Dermis microvascular lymphatic vessel endothelial cell (primary cell): ENCODE measurements at regions not wholly inside any gene's neighbourhood (a gene's known extent, or its start where the extent isn't known, plus 50 kb on each side); places are given as distances from the start of the nearest gene placed in this dataset.

ENCODE experiments used
- DNase-seq, 2 donors: peaks; one replicate each; pipeline versions ENCODE4 v3.0.0 to v3.0.0-alpha.2; 2010; ENCODE audit warnings: low read depth in 2 of 2

DNA sequence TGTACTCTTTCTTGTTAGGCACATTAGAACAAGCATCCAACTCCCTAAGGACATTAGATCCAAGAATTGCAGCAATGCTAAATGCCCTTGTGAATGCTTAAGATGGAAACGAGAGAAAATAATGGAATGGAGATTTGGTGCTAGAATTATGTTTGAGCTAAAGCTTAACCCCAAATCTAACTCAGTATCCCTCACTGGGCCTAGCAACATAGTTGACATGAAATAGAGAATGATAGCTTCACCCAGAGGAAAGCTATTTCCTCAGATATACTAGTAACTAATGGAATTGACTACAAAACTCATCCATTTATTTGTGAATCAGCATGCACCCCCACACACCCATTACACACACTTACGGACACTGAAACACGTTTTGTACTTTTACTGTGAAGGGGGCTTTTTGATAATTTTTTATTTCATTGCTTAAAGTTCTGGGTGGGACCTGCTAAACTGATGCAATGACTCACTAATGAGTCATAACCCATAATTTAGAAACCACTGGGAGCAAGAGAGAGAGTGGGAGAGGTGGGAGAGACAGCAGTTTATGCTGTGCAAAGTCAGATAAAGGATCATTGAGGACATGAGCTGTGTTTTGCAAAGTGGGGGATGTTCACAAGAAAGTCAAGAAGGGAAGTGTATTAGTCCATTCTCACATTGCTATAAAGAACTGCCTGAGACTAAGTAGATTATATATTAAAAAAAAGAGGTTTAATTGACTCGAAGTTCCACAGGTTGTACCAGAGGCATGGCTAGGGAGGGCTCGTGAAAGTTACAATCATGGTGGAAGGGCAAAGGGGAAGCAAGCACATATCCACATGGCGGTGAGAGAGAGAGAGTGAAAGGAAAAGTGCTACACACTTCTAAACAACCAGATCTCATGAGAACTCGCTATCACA lies 382.7 kb downstream of the SFMBT2 start:
- DNase-seq = no peak

DNA sequence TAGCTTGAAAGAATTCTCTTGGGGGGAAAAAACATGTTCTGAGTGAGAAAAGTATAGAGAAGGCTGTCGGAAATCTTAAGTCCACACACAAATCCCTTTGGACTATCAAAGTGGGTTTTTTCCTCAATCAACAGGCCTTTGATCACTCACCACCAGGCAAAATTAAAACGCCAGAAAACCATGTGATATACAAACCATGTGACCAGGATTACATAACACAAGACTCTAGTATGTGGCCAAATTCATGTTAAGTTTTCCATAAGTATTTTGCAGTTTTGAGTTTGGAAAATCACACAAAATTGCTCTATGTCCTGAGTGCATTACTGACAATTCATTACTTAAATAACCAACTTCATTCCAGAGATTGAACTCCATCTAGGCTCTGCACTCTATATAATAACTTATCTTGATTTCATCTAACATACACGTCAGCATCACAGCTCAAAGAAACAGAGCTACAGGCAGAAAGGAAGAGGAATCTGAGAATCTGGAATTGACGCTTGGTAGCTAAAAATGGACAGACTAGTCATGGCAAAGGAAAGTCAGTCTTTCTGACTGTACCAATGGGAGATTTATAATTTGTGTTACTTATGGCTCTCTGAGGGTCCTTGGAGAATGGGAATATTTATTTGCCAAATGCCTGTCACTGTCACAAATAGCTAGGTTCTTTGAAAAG lies 383.5 kb downstream of the SFMBT2 start:
- DNase-seq = no peak

GRCh38 chr10:7026818-7027217 lies 384.0 kb downstream of the SFMBT2 start:
- no peak for DNase-seq

GRCh38 chr10:7025296-7025695 lies 385.5 kb downstream of the SFMBT2 start:
- no peak for DNase-seq

DNA sequence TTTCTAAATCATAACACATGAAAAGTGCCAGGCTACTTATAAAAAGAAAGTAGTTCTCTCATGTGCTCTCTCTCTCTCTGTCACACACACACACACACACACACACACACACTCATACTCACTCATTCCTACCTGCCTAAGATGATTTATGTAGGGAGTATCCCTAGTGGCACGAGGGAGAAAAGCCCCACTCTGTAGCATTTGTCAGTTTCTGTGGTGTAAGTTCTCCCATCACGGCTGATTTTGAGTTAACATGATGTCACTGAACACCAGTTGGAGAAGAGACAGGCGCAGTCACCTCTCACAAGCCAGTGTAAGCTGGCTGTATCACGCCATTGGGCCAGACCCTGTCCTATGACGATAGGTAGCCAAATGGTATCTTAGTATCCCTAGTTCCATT lies 395.4 kb downstream of the SFMBT2 start:
- no peak for DNase-seq

DNA sequence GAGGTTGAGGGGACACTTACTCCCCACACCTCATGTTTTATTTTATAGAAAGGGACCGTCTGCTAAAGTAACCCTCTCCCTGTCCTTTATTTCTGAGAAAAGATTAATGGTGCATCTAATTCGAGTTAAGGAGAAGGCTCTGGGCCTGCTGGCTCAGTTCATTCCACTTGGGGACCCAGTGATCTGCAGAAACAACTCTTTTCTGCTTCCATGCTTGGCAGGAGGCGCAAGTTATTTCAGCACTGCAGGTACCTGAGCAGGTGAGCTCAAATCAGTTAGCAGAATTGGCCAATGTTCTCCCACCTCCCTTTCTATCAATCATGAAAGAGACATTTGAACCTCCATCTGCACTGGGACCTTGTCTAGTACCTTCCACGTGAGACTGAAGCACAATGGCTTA lies 396.1 kb downstream of the SFMBT2 start:
- no peak for DNase-seq

DNA sequence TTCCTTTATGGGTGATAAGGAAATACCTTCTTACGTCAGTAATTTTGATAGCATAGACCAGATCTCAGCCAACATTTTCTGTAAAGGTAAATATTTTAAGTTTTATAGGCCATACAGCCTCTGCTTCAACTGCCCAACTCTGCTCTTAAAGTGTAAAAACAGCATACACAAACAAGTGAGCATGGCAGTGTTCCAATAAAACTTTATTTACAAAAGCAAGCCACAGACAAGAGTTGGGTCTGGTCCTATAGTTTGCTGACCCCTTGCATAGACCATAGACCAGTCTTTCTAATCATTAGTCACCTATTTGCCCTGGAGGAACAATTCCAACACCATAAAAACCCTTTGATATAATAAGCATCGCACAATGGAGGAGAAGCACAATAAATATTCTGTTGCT lies 398.8 kb downstream of the SFMBT2 start:
- no peak for DNase-seq

DNA sequence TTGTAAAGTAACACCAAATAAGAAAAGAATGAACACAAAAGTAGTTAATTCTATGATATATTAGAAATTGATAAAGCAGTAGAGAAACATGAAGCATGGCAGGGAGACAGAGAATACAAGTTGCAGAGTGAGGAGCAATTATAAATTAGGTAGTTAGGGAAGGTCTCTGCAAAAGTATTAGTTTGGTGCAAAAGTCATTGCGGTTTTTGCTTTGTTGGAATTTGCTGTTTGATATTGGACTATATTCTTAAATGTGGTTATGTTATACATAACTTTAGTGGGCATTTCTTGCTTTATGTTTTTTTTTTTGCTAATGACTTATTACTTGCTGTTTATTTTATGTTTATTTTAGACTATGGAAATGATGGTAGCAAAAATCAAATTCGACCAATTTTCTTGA lies 402.2 kb downstream of the SFMBT2 start:
- no peak for DNase-seq

DNA sequence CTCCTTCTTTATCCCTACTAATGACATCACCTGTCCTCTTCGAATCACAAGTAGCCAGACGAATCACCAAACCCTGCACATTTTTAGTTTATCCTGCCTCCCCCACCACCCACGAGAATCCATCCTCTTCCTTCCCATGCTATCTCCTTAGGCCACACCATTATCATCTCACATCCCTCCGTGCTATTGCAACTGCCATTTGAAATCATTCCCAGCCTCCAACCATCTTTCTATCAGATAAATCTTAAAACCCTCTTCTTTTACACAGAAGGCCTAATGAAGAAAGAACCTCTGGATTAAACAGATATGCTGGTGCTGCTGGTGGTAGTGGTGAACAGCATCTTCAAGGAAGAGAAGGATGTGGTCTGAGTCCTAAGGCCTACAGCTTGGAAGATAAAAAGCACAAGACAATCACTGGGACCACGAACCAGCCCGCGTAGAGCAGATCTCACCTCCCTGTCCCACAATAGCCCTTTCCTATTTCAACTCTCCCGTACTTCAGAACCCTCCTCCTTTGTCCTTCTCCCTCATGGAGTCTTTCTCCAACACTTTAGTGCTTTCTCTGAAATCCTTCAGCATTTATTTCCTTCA lies 403.1 kb downstream of the SFMBT2 start:
- DNase-seq = no peak

DNA sequence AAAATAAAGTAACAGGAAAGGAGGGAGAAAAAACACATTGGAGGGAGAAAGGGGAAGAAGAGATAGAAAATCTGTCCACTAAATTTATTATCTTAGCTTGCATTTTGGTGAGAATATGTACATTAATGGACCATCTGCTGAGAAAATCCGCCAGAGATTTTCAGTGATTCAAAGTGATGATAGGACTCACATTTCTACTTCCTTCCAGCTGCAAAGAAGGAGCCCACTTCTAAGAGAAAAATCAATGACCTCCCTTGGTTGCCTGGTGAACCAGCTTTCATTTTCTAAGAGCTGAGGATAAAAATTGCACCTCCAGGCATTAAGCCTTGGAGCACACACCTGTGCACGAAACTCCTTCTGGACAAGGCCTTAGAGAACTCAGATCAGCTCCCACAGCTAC lies 404.3 kb downstream of the SFMBT2 start:
- no peak for DNase-seq

GRCh38 chr10:7003831-7004395 lies 406.9 kb downstream of the SFMBT2 start:
- no peak for DNase-seq

DNA sequence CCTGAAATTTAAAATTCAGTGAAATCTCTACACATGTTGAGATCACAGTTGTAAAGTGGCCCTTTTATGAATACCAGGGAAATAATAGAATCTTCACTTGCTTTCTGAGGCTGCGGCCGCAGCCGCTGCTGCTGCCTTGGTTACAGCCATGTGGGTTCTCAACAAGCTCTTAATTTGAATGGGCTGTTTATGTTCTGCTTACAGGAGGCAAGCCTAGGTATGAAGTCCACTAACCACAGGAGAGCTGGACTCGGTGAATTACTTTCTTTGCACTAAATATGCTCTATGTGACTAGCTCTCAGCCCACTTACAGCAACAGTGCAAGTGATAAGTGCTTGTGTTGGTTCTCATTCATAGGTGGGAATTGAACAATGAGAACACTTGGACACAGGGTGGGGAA lies 410.8 kb downstream of the SFMBT2 start:
- no peak for DNase-seq

DNA sequence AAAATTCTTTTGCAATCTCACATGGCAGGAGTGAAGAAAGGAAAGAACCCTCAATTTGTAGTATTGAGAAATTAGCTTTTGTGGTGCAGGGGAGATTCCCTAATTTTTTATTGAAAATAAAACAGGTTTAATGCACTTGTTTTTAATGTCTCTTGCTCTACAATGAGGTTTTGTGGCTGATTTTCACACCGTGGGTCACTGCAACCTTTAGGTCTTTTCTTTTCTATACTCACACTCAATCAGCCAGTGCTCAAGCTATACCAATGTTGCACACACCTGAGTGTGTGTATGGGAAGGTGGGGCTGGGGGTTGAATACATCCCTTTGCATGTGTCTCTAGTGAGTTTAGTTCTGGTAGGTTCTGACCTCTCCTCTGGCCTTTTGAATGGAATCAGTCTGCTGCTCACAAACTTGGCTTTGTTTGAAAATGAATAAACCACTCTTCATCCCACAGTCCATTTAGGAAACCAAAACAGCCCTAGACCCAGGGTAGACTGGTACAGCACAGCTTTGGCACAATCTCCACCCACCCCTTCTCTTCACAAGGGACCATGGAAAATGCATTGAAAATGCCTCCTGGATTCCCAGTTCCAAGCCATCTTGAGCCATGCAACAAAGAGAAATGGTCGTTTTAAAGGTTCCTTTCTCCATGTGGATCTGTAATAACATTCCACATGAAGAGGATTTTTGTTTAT lies 411.5 kb downstream of the SFMBT2 start:
- DNase-seq = no peak

DNA sequence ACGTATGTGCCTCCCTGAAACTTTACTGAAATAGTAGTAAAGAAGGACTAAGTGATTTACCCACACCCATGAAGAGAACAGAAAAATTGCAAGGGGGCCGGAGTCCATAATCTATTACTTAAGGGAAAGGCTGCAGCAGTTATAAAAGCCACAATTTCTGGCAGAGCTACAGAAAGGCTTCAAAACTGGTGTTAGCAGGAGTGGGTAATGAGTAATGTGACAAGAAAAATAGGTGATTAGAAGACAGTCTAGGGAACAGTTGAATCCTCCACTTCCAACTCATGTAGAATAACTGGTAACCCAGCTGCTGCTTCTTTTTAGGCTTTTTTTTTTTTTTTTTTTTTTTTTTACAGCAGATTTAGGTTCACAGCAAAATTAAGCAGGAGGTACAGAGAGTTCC lies 413.3 kb downstream of the SFMBT2 start:
- DNase-seq = no peak

- no peak for DNase-seq
Measured at GRCh38 chr10:6996431-6996830, 414.4 kb downstream of the SFMBT2 start.

DNA sequence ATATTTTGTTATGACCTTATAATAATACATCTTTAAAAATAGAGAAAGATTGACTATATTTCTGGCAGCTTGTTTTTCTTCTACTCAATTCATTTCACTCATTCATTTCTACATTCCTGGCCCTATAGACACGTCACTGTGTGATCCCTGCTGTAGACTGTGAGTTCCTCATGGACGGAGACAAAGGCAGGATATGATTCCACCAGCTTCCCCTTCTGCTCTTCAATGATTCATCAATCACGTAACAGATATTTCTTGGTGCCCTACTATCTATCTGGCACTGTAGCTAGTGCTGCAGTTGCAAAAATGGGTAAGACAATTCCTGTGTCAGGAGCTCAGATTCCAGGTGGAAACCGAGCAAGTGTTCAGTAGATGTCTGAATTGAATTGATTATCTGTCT lies 415.0 kb downstream of the SFMBT2 start:
- DNase-seq = no peak

GRCh38 chr10:6995341-6995740 lies 415.3 kb upstream of the PRKCQ start:
- DNase-seq = no peak

GRCh38 chr10:6990891-6991290 lies 410.8 kb upstream of the PRKCQ start:
- DNase-seq = no peak

GRCh38 chr10:6988654-6989053 lies 408.6 kb upstream of the PRKCQ start:
- no peak for DNase-seq

GRCh38 chr10:6987536-6987945 lies 407.5 kb upstream of the PRKCQ start:
- no peak for DNase-seq

GRCh38 chr10:6986927-6987326 lies 406.9 kb upstream of the PRKCQ start:
- no peak for DNase-seq

DNA sequence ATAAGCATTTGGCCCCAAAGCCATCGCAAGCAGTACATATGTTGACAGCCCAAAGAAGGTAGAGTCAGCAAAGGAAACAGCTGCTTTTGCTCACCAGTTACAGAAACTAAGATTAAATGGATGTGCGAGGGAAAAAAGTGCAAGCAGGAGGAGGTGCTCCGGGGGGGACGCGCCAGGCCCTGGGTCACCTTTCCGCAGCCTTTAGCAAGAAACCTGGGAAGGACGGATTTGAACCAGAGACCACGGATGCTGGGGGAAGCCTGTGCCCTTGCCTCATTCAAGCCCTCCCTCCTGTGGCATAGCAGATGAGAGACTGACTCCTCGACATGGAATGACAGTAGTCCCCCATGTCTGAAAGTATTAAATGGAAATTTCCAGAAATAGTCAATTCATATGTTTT lies 405.6 kb upstream of the PRKCQ start:
- DNase-seq = no peak
